Ovary (tissue), 3 donors: ENCODE measurements at regions not wholly inside any gene's neighbourhood (a gene's known extent, or its start where the extent isn't known, plus 50 kb on each side); places are given as distances from the start of the nearest gene placed in this dataset.

Source experiments
- EP300 ChIP-seq: sonication (generic); formaldehyde crosslinking; IDR thresholded peaks from one replicate; pipeline ENCODE4 v1.6.1; 2017; ENCODE audit warnings: antibody characterized with exemption
- POLR2A ChIP-seq: fragments of 450-650 bp; IDR thresholded peaks from one replicate; pipeline ENCODE4 v1.6.1; 2017; ENCODE audit warnings: antibody characterized with exemption, mild to moderate bottlenecking, moderate library complexity
- TF ChIP-seq, protein P1 (sequence below), 3 donors: fragments of 450-650 bp in 2 of 3; fragments of 200-600 bp in 1 of 3; IDR thresholded peaks; one replicate each; pipeline versions ENCODE4 v1.5.1 to v1.8.0; 2016 to 2022; ENCODE audit warnings: antibody characterized with exemption in 3 of 3, mild to moderate bottlenecking in 1 of 3
- donor health status: DM: no; HTN: no; CAD: no.

DNA sequence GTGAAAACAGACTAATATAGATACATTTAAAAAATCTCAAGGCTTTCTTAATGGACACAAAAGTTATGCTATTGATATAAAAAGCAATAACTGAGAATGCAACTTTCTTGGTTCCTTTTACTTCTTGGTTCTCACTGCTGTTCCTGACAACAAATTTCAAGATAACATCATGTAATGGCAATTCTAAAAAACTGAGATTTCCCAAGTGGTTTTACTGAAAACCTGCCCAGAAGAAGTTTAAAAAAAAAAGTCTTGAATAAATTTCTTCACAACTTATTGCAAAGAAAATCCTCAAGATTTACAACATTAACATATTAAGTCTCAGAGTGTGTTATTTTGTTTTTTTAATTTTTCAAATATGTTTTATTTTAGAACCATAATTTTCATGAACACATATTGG, 302.8 kb upstream of the COX7C start:
- TF ChIP-seq, protein P1, sequence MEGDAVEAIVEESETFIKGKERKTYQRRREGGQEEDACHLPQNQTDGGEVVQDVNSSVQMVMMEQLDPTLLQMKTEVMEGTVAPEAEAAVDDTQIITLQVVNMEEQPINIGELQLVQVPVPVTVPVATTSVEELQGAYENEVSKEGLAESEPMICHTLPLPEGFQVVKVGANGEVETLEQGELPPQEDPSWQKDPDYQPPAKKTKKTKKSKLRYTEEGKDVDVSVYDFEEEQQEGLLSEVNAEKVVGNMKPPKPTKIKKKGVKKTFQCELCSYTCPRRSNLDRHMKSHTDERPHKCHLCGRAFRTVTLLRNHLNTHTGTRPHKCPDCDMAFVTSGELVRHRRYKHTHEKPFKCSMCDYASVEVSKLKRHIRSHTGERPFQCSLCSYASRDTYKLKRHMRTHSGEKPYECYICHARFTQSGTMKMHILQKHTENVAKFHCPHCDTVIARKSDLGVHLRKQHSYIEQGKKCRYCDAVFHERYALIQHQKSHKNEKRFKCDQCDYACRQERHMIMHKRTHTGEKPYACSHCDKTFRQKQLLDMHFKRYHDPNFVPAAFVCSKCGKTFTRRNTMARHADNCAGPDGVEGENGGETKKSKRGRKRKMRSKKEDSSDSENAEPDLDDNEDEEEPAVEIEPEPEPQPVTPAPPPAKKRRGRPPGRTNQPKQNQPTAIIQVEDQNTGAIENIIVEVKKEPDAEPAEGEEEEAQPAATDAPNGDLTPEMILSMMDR (IDR thresholded peaks at IDR 0.05): no peak
- TF ChIP-seq POLR2A (no peak), EP300 (no peak)
